Smooth muscle cell (in vitro differentiated cells): ENCODE measurements at regions not wholly inside any gene's neighbourhood (a gene's known extent, or its start where the extent isn't known, plus 50 kb on each side); places are given as distances from the start of the nearest gene placed in this dataset.

Experiments
- DNase-seq: peaks from one replicate; lab custom pipeline; 2025; ENCODE audit not compliant: unreplicated experiment; lab: John Stamatoyannopoulos, UW
- H2AFZ ChIP-seq: fragments of 200-600 bp; sonication (generic); 2 replicates; pipeline ENCODE4 v1.6.0; 2016; ENCODE audit warnings: antibody characterized with exemption, low read depth, mild to moderate bottlenecking
- H3F3A ChIP-seq: fragments of 200-600 bp; sonication (generic); 2 replicates; pipeline ENCODE4 v1.6.0; 2017; ENCODE audit warnings: antibody characterized with exemption, low read depth
- H3K27ac ChIP-seq: fragments of 200-600 bp; sonication (generic); 2 replicates; pipeline ENCODE4 v1.5.1; 2016; ENCODE audit warnings: low read depth, mild to moderate bottlenecking
- H3K27me3 ChIP-seq: fragments of 200-600 bp; sonication (generic); 2 replicates; pipeline ENCODE4 v1.6.1; 2016; ENCODE audit warnings: low read depth, mild to moderate bottlenecking
- H3K36me3 ChIP-seq: fragments of 200-600 bp; sonication (generic); 2 replicates; pipeline ENCODE4 v1.5.1; 2016; ENCODE audit warnings: low read depth
- H3K4me1 ChIP-seq: fragments of 200-600 bp; sonication (generic); 2 replicates; pipeline ENCODE4 v1.5.1; 2016; ENCODE audit warnings: low read depth
- H3K4me2 ChIP-seq: fragments of 200-600 bp; sonication (generic); 2 replicates; pipeline ENCODE4 v1.6.0; 2016; ENCODE audit warnings: mild to moderate bottlenecking
- H3K4me3 ChIP-seq: fragments of 200-600 bp; sonication (generic); 2 replicates; pipeline ENCODE4 v1.5.1; 2016; ENCODE audit warnings: mild to moderate bottlenecking
- H3K79me2 ChIP-seq: fragments of 200-600 bp; sonication (generic); 2 replicates; pipeline ENCODE4 v1.6.0; 2016; ENCODE audit warnings: low read depth, mild to moderate bottlenecking
- H3K9ac ChIP-seq: fragments of 200-600 bp; sonication (generic); 2 replicates; pipeline ENCODE4 v1.6.0; 2016; ENCODE audit warnings: low read depth
- H3K9me3 ChIP-seq: fragments of 200-600 bp; sonication (generic); replicated peaks from 2 replicates; pipeline ENCODE4 v1.5.1; 2016; ENCODE audit warnings: low read depth
- H4K20me1 ChIP-seq: fragments of 200-600 bp; sonication (generic); 2 replicates; pipeline ENCODE4 v1.6.0; 2016; ENCODE audit warnings: low read depth
- CTCF ChIP-seq: fragments of 200-600 bp; sonication (generic); IDR thresholded peaks from 2 replicates; pipeline ENCODE4 v1.5.1; 2017; ENCODE audit warnings: borderline replicate concordance, mild to moderate bottlenecking, antibody characterized with exemption; ENCODE audit not compliant: insufficient read depth, poor library complexity, severe bottlenecking
- WGBS: methylation state at CpG from one replicate; pipeline ENCODE4 v1.1.7; 2016; ENCODE audit warnings: low lambda C conversion rate; 5-methylcytosine and 5-hydroxymethylcytosine counted together

- no peak for DNase-seq
- Histone ChIP-seq H3K4me2 (peak overlapping the region; percentile 65), H3K4me3 (no peak overlapping the region), H3K9ac (no peak overlapping the region), H3K36me3 (no peaks in the 10 kb centered on the region), H3K27me3 (peaks cover 2% of the 10 kb centered on the region), H3K79me2 (no peaks in the 10 kb centered on the region), H3K4me1 (peaks cover 8% of the 10 kb centered on the region), H3F3A (no peaks in the 10 kb centered on the region), H3K9me3 (no peaks in the 10 kb centered on the region), H2AFZ (peak overlapping the region; percentile 60), H3K27ac (no peak overlapping the region), H4K20me1 (no peaks in the 10 kb centered on the region)
- TF ChIP-seq CTCF: no peak
- 39% methylated on average over 7 of the region's 7 CpGs for WGBS
These were observed 546.8 kb downstream of the BCL11B start for GRCh38 chr14:98725191-98725590.

- no peak overlapping the region for H3K4me2 ChIP-seq
- WGBS: 70% methylated on average over 9 of the region's 9 CpGs
- TF ChIP-seq CTCF: no peak
- DNase-seq: no peak
- peak overlapping the region; percentile 60 for H2AFZ ChIP-seq
- H3F3A ChIP-seq: no peaks in the 10 kb centered on the region
- H3K27ac ChIP-seq: no peak overlapping the region
- no peaks in the 10 kb centered on the region for H3K79me2 ChIP-seq
- H3K27me3 ChIP-seq: peaks cover 2% of the 10 kb centered on the region
- H3K4me3 ChIP-seq: no peak overlapping the region
- H3K9me3 ChIP-seq: no peaks in the 10 kb centered on the region
- H3K36me3 ChIP-seq: no peaks in the 10 kb centered on the region
- no peak overlapping the region for H3K9ac ChIP-seq
- H3K4me1 ChIP-seq: peaks cover 8% of the 10 kb centered on the region
- no peaks in the 10 kb centered on the region for H4K20me1 ChIP-seq
These were observed 546.3 kb downstream of the BCL11B start for GRCh38 chr14:98725676-98726075.

GRCh38 chr14:98726585-98727405 lies 545.2 kb downstream of the BCL11B start:
- Histone ChIP-seq H3F3A (no peaks in the 10 kb centered on the region), H2AFZ (no peak overlapping the region), H4K20me1 (no peaks in the 10 kb centered on the region), H3K4me3 (no peak overlapping the region), H3K4me2 (no peak overlapping the region), H3K9me3 (no peaks in the 10 kb centered on the region), H3K9ac (no peak overlapping the region), H3K27me3 (peaks cover 2% of the 10 kb centered on the region), H3K4me1 (peaks cover 8% of the 10 kb centered on the region), H3K79me2 (no peaks in the 10 kb centered on the region), H3K27ac (no peak overlapping the region), H3K36me3 (no peaks in the 10 kb centered on the region)
- 96% methylated on average over 11 of the region's 11 CpGs for WGBS
- no peak for DNase-seq
- TF ChIP-seq CTCF: no peak

GRCh38 chr14:98728024-98728423 lies 544.0 kb downstream of the BCL11B start:
- WGBS: 98% methylated on average over 4 of the region's 4 CpGs
- Histone ChIP-seq H3K9me3 (no peaks in the 10 kb centered on the region), H3K4me2 (no peak overlapping the region), H4K20me1 (no peaks in the 10 kb centered on the region), H3K4me1 (peaks cover 8% of the 10 kb centered on the region), H3F3A (no peaks in the 10 kb centered on the region), H3K79me2 (no peaks in the 10 kb centered on the region), H3K9ac (no peak overlapping the region), H2AFZ (no peak overlapping the region), H3K36me3 (no peaks in the 10 kb centered on the region), H3K4me3 (no peak overlapping the region), H3K27me3 (peaks cover 2% of the 10 kb centered on the region), H3K27ac (no peak overlapping the region)
- no peak for TF ChIP-seq CTCF
- no peak for DNase-seq
